Loucy (cell line): ENCODE measurements at regions not wholly inside any gene's neighbourhood (a gene's known extent, or its start where the extent isn't known, plus 50 kb on each side); places are given as distances from the start of the nearest gene placed in this dataset.

Source experiments
- H2AFZ ChIP-seq: fragments of 200-600 bp; sonication (generic); 2 replicates; pipeline ENCODE4 v1.6.0; 2016; ENCODE audit warnings: antibody characterized with exemption, mild to moderate bottlenecking, low read length, moderate library complexity
- H3F3A ChIP-seq: fragments of 200-600 bp; 2 replicates; pipeline ENCODE4 v1.6.0; 2016; ENCODE audit warnings: antibody characterized with exemption, low read depth, mild to moderate bottlenecking
- H3K27me3 ChIP-seq: fragments of 200-600 bp; sonication (generic); 2 replicates; pipeline ENCODE4 v1.6.1; 2014; ENCODE audit warnings: low read length, mild to moderate bottlenecking; ENCODE audit not compliant: insufficient read depth, poor library complexity, severe bottlenecking
- H3K36me3 ChIP-seq: fragments of 200-600 bp; sonication (generic); 2 replicates; pipeline ENCODE4 v1.6.1; 2016; ENCODE audit warnings: low read length; ENCODE audit not compliant: insufficient read depth
- H3K4me1 ChIP-seq: fragments of 200-600 bp; sonication (generic); 2 replicates; pipeline ENCODE4 v1.5.1; 2014; ENCODE audit warnings: low read length, mild to moderate bottlenecking; ENCODE audit not compliant: insufficient read depth, poor library complexity, severe bottlenecking
- H3K4me2 ChIP-seq: fragments of 200-600 bp; sonication (generic); 2 replicates; pipeline ENCODE4 v1.6.0; 2014; ENCODE audit warnings: antibody characterized with exemption, low read length, low read depth, mild to moderate bottlenecking; ENCODE audit not compliant: poor library complexity, severe bottlenecking
- H3K4me3 ChIP-seq: fragments of 200-600 bp; sonication (generic); 2 replicates; pipeline ENCODE4 v1.5.1; 2014; ENCODE audit warnings: low read length, mild to moderate bottlenecking, mixed read lengths; ENCODE audit not compliant: poor library complexity, severe bottlenecking
- H3K79me2 ChIP-seq: fragments of 200-600 bp; sonication (generic); 2 replicates; pipeline ENCODE4 v1.6.1; 2014; ENCODE audit warnings: low read length; ENCODE audit not compliant: insufficient read depth
- H3K9ac ChIP-seq: fragments of 200-600 bp; sonication (generic); 2 replicates; pipeline ENCODE4 v1.6.0; 2014; ENCODE audit warnings: mild to moderate bottlenecking, low read depth, low read length, moderate library complexity; ENCODE audit not compliant: poor library complexity, severe bottlenecking
- H3K9me2 ChIP-seq: fragments of 200-600 bp; sonication (generic); replicated peaks from 2 replicates; pipeline ENCODE4 v1.6.1; 2016; ENCODE audit warnings: low read depth, low read length, mixed read lengths
- H3K9me3 ChIP-seq: fragments of 200-600 bp; sonication (generic); 2 replicates; pipeline ENCODE4 v1.6.1; 2014; ENCODE audit warnings: mild to moderate bottlenecking, antibody characterized with exemption, low read length, low read depth; ENCODE audit not compliant: insufficient read depth
- H4K20me1 ChIP-seq: fragments of 200-600 bp; sonication (generic); 2 replicates; pipeline ENCODE4 v1.6.0; 2014; ENCODE audit warnings: antibody characterized with exemption, low read length, mild to moderate bottlenecking; ENCODE audit not compliant: insufficient read depth, poor library complexity, severe bottlenecking
- EZH2phosphoT487 ChIP-seq: fragments of 200-600 bp; IDR thresholded peaks from 2 replicates; pipeline ENCODE4 v1.6.1; 2018; ENCODE audit warnings: antibody characterized with exemption, mild to moderate bottlenecking, moderate library complexity, borderline replicate concordance
- TF ChIP-seq, protein P1 (sequence below): fragments of 200-600 bp; sonication (generic); conservative IDR thresholded peaks from 2 replicates; pipeline ENCODE4 v1.5.1; 2014; ENCODE audit warnings: mild to moderate bottlenecking, antibody characterized with exemption, low read length

DNA sequence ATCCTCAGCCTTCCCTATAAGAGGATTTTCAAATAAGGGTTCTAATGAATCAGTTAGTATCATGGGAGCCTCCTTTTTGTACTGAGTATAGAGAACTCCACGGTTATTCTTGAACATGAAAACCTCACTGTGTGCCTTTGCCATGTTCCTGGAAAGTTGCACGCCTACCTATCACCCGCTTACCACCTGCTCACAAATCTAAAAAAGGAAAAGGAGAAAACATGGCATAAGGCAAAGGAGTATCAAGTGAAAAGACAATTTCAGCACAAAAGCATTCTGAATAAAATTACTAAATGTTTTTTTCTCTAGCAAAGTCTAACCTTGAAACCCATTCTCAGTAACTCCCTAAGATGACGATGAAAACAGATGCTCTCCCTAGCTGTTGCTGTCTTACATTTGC, 511.8 kb upstream of the API5 start:
- Histone ChIP-seq H3K4me1 (no peaks in the 10 kb centered on the region), H3K4me2 (no peak overlapping the region), H4K20me1 (no peaks in the 10 kb centered on the region), H3K9me3 (no peaks in the 10 kb centered on the region), H3K27me3 (no peaks in the 10 kb centered on the region), H3K79me2 (no peaks in the 10 kb centered on the region), H3K4me3 (no peak overlapping the region), H3F3A (no peaks in the 10 kb centered on the region), H2AFZ (no peak overlapping the region), H3K9ac (no peak overlapping the region), H3K9me2 (no peaks in the 10 kb centered on the region), H3K36me3 (no peaks in the 10 kb centered on the region)
- TF ChIP-seq, protein P1, sequence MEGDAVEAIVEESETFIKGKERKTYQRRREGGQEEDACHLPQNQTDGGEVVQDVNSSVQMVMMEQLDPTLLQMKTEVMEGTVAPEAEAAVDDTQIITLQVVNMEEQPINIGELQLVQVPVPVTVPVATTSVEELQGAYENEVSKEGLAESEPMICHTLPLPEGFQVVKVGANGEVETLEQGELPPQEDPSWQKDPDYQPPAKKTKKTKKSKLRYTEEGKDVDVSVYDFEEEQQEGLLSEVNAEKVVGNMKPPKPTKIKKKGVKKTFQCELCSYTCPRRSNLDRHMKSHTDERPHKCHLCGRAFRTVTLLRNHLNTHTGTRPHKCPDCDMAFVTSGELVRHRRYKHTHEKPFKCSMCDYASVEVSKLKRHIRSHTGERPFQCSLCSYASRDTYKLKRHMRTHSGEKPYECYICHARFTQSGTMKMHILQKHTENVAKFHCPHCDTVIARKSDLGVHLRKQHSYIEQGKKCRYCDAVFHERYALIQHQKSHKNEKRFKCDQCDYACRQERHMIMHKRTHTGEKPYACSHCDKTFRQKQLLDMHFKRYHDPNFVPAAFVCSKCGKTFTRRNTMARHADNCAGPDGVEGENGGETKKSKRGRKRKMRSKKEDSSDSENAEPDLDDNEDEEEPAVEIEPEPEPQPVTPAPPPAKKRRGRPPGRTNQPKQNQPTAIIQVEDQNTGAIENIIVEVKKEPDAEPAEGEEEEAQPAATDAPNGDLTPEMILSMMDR: no peak
- no peak for TF ChIP-seq EZH2phosphoT487

- H3F3A ChIP-seq: no peaks in the 10 kb centered on the region
- no peaks in the 10 kb centered on the region for H4K20me1 ChIP-seq
- no peaks in the 10 kb centered on the region for H3K27me3 ChIP-seq
- no peaks in the 10 kb centered on the region for H3K79me2 ChIP-seq
- H3K36me3 ChIP-seq: no peaks in the 10 kb centered on the region
- H3K9me3 ChIP-seq: no peaks in the 10 kb centered on the region
- peak overlapping the region; percentile 37 for H3K4me2 ChIP-seq
- H3K9ac ChIP-seq: no peak overlapping the region
- TF ChIP-seq, protein P1: no peak
- no peak for TF ChIP-seq EZH2phosphoT487
- no peaks in the 10 kb centered on the region for H3K4me1 ChIP-seq
- peak overlapping the region; percentile 10; the same call in 1 of the 2 replicates for H2AFZ ChIP-seq
- no peaks in the 10 kb centered on the region for H3K9me2 ChIP-seq
- H3K4me3 ChIP-seq: no peak overlapping the region
These were observed 509.4 kb upstream of the API5 start for GRCh38 chr11:42802201-42802899.

GRCh38 chr11:42806191-42806590, 505.6 kb upstream of the API5 start:
- no peaks in the 10 kb centered on the region for H3F3A ChIP-seq
- H3K4me1 ChIP-seq: no peaks in the 10 kb centered on the region
- no peak overlapping the region for H3K4me2 ChIP-seq
- no peaks in the 10 kb centered on the region for H4K20me1 ChIP-seq
- H3K4me3 ChIP-seq: no peak overlapping the region
- H3K9ac ChIP-seq: no peak overlapping the region
- no peaks in the 10 kb centered on the region for H3K36me3 ChIP-seq
- H2AFZ ChIP-seq: no peak overlapping the region
- no peaks in the 10 kb centered on the region for H3K9me3 ChIP-seq
- no peaks in the 10 kb centered on the region for H3K27me3 ChIP-seq
- no peaks in the 10 kb centered on the region for H3K9me2 ChIP-seq
- no peaks in the 10 kb centered on the region for H3K79me2 ChIP-seq
- no peak for TF ChIP-seq EZH2phosphoT487
- TF ChIP-seq, protein P1: no peak
